Iris pigment epithelial cell (primary cell): ENCODE measurements at regions not wholly inside any gene's neighbourhood (a gene's known extent, or its start where the extent isn't known, plus 50 kb on each side); places are given as distances from the start of the nearest gene placed in this dataset.
"Not testable (repeated sequence)": the region's sequence is repeated elsewhere in the genome, so short reads cannot be mapped to it uniquely, and the experiment has no call there.

Source experiments
- DNase-seq: peaks from one replicate; pipeline ENCODE4 v3.0.0-alpha.2; 2011; ENCODE audit warnings: low read depth

GRCh38 chrX:83416273-83416672, 91.8 kb upstream of the POU3F4 start:
- DNase-seq: peak; percentile 12

GRCh38 chrX:83419030-83419792, 88.9 kb upstream of the POU3F4 start:
- DNase-seq: no peak

- no peak for DNase-seq
Measured at GRCh38 chrX:83422836-83423235, 85.3 kb upstream of the POU3F4 start.

- DNase-seq: not testable (repeated sequence)
Measured at GRCh38 chrX:83442552-83442951, 65.5 kb upstream of the POU3F4 start.

GRCh38 chrX:83446355-83446754, 61.7 kb upstream of the POU3F4 start:
- DNase-seq: no peak
